Fibroblast of villous mesenchyme (primary cell): ENCODE measurements at regions not wholly inside any gene's neighbourhood (a gene's known extent, or its start where the extent isn't known, plus 50 kb on each side); places are given as distances from the start of the nearest gene placed in this dataset.
"Not testable (repeated sequence)": the region's sequence is repeated elsewhere in the genome, so short reads cannot be mapped to it uniquely, and the experiment has no call there.

Source experiments
- DNase-seq: peaks from one replicate; pipeline ENCODE4 v3.0.0-alpha.2; 2010; ENCODE audit warnings: low read depth
- H3K4me3 ChIP-seq: 2 replicates; pipeline ENCODE4 v1.5.1; 2011; ENCODE audit warnings: low read depth, mild to moderate bottlenecking, low read length
- TF ChIP-seq, protein P1 (sequence below): IDR thresholded peaks from 2 replicates; pipeline ENCODE4 v1.5.1; 2012; ENCODE audit warnings: low read depth, mild to moderate bottlenecking, low read length; ENCODE audit not compliant: insufficient read depth

DNA sequence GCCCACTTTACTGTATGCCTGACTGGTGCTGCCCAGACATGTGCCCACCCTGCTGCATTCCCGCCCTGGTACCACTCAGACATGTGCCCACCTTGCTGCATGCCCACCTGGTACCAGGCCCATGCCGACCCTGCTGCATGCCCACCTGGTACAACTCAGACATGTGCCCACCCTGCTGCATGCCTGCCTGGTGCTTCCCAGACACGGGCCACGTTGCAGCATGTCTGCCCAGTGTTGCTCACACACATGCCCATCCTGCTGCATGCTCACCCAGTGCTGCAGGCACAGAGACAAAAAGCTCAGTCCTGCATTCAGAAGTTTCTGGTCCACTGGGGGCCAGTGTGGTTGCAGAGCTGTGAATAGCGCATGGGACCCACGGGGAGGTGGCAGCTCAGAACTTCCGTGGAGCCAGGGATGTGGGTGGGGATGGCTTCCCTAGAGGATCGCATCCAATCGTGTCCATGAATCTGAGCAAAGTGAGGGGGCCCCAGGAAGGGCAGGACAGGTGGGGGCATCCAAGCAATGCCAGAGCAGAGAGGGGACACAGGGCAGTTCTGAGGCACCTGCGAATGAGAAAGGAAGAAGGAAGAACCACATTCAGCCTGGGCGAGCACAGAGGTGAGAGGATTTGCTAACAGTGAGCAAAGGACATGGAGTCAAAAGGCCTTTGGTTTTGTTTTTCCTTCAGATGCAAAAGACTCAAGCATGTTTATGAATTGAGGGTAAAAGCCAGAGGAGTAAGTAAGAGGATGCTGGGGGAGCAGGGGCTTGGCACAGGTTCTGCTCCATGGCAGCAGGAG lies 175.9 kb upstream of the C14orf180 start:
- TF ChIP-seq, protein P1, sequence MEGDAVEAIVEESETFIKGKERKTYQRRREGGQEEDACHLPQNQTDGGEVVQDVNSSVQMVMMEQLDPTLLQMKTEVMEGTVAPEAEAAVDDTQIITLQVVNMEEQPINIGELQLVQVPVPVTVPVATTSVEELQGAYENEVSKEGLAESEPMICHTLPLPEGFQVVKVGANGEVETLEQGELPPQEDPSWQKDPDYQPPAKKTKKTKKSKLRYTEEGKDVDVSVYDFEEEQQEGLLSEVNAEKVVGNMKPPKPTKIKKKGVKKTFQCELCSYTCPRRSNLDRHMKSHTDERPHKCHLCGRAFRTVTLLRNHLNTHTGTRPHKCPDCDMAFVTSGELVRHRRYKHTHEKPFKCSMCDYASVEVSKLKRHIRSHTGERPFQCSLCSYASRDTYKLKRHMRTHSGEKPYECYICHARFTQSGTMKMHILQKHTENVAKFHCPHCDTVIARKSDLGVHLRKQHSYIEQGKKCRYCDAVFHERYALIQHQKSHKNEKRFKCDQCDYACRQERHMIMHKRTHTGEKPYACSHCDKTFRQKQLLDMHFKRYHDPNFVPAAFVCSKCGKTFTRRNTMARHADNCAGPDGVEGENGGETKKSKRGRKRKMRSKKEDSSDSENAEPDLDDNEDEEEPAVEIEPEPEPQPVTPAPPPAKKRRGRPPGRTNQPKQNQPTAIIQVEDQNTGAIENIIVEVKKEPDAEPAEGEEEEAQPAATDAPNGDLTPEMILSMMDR: no peak
- H3K4me3 ChIP-seq: no peak overlapping the region
- no peak for DNase-seq

DNA sequence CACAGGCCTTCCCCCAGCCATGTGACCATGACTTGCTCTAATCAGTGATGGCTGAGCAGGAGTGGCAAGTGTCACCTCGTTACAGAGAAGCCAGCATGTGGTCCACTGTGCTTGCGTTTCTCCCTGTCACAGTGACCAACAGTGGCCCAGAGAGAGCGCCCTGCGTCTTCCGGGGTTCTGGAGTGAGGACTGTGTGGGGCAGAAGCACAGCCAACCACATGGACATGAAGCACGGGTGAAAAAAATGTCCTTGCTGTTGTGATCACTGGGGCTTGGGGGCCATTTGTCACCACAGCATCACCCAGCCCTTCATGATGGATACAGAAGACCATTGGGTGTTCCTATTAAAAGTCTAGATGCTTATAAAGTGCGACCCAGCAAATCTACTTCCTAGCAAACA lies 174.6 kb upstream of the C14orf180 start:
- no peak for DNase-seq
- no peak overlapping the region for H3K4me3 ChIP-seq
- TF ChIP-seq, protein P1: no peak

DNA sequence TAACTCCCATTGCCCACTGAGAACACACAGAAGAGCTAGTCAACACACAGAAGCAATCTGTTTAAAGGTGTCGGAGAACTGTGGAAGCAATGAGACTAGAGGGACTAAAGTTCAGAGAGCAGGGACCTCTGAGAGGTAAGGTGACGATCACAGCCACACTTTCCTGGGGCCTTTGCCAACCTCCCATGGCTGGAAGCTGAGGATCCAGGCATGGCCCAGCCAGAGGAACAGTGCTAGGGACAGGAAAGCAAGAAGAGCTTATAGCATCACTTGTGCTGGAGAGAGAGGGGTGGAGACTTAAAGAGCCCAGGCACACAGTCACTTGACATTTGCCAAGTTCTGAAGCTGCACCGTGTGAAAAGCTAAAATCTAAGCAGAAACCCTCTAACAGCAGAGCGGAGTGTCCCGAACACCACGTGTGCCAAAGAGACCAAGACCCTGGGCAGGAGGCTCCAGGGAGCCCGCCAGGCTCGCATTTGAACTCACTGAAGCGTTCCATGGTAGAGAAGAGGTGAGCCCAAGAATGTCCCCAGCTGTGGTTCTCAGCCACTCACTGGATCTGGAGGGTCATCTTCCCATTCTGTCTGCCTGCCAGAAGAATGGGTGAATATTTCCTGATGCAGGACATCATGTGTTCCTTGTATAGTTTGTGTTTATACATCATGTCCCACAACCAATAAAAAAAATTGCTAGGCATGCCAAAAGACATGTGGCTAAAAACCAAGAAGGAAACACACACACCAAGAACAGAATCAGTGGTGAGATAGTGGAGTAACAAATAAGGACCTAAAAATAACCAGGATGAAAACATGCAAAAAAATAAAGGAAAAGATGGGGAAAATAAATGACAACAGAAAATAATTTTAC lies 174.0 kb upstream of the C14orf180 start:
- no peak for DNase-seq
- TF ChIP-seq, protein P1: no peak
- H3K4me3 ChIP-seq: no peak overlapping the region

DNA sequence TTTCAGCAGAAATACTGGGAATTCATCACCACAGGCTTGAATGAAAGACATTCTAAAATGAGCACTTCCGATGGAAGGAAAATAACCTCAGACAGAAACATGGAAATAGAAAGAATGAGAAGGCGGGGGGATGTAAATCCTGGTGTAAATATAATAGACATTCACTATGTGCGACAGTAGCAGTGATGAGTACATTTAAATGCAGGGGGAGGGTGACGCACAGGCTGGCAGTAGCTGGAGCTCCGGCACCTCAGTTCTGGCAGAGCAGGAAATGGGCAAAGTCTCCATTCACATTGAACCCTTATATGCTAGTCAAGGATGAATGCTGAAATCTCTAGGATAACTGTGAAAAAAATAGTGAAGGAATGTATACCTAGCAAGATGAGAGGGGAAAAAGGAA lies 172.7 kb upstream of the C14orf180 start:
- no peak overlapping the region for H3K4me3 ChIP-seq
- DNase-seq: no peak
- TF ChIP-seq, protein P1: no peak

DNA sequence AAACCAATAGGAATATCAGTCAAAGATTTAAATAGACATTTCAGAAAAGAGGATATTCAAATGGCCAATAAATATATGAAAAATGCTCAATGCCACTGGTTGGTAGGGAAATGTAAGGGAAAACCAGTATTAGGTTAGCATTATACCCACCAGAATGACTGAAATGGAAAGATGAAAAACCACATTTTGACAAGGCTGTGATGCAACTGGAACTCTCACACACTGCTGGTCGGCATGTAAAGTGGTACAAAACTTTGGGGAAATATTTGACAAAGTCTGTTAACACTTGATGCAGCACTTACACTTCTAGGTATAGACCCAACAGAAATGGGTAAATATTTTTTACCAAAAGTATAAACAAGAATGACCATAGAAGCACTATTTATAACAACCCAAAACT lies 163.2 kb upstream of the C14orf180 start:
- H3K4me3 ChIP-seq: no peak overlapping the region
- no peak for DNase-seq
- TF ChIP-seq, protein P1: no peak

DNA sequence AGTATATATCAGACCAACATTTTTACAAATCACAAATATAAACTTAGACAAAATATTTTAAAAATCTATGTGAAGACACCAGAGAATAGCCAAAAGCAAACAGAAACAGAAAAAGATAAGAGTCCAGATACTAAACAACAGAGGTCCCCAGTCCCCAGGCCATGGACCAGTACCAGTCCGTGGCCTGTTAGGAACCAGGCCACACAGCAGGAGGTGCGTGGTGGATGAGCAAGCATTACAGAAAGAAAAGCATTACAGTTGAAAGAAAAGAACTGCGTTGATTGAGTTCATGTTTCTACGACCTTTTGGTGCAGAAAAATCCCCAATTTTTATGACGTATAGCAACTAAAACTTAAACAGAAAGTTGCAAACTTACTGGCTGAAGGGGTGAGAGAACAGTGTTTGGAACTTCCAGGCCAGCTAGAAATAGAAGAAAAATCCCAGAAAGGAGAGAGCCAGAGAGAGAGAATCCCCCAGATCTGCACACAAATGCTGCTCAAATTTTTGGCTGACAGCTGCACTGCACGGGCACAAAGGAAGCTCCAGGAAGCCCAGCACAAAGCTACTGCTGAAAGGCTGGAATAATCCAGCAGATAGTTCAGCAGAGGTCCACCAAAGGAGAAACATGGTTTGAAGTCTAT lies 159.6 kb upstream of the C14orf180 start:
- no peak overlapping the region for H3K4me3 ChIP-seq
- TF ChIP-seq, protein P1: no peak
- DNase-seq: no peak

DNA sequence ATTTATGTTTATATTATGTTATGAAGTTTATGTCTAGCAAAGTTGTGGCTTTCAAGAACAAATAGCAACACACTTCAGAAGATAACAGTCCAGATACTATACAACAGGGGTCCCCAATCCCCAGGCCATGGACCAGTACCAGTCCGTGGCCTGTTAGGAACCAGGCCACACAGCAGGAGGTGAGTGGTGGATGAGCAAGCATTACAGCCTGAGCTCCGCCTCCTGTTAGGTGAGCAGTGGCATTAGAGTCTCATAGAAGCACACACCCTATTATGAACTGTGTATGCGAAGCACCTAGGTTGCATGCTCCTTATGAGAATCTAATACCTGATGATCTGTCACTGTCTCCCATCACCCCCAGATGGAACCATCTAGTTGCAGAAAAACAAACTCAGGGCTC lies 159.0 kb upstream of the C14orf180 start:
- not testable (repeated sequence) for H3K4me3 ChIP-seq, DNase-seq
